Kasumi-1 (cell line): ENCODE measurements at regions not wholly inside any gene's neighbourhood (a gene's known extent, or its start where the extent isn't known, plus 50 kb on each side); places are given as distances from the start of the nearest gene placed in this dataset.

Experiments used
- DNase-seq, 2 experiments: peaks; one replicate each; lab custom pipeline; 2025; lab: John Stamatoyannopoulos, UW

GRCh38 chr11:107221748-107222285 lies 203.5 kb upstream of the GUCY1A2 start:
- no peak for DNase-seq

- no peak for DNase-seq
These were observed 200.1 kb upstream of the GUCY1A2 start for GRCh38 chr11:107218123-107219013.

GRCh38 chr11:107217444-107217843 lies 199.2 kb upstream of the GUCY1A2 start:
- no peak for DNase-seq

- DNase-seq = no peak
These were observed 196.7 kb upstream of the GUCY1A2 start for GRCh38 chr11:107215010-107215409.

GRCh38 chr11:107203656-107204055 lies 185.4 kb upstream of the GUCY1A2 start:
- DNase-seq = no peak

- no peak for DNase-seq
These were observed 184.0 kb upstream of the GUCY1A2 start for GRCh38 chr11:107202241-107202640.

GRCh38 chr11:107198490-107199007 lies 180.3 kb upstream of the GUCY1A2 start:
- no peak for DNase-seq

GRCh38 chr11:107197932-107198331 lies 179.7 kb upstream of the GUCY1A2 start:
- DNase-seq = no peak

GRCh38 chr11:107196732-107197131 lies 178.5 kb upstream of the GUCY1A2 start:
- no peak for DNase-seq

- no peak for DNase-seq
These were observed 166.7 kb upstream of the GUCY1A2 start for GRCh38 chr11:107184986-107185385.

GRCh38 chr11:107183953-107184352 lies 165.7 kb upstream of the GUCY1A2 start:
- DNase-seq = no peak

GRCh38 chr11:107182978-107183377 lies 164.7 kb upstream of the GUCY1A2 start:
- no peak for DNase-seq

- no peak for DNase-seq
These were observed 162.0 kb upstream of the GUCY1A2 start for GRCh38 chr11:107180236-107180635.

- DNase-seq = no peak
These were observed 161.6 kb upstream of the GUCY1A2 start for GRCh38 chr11:107179829-107180228.

GRCh38 chr11:107177106-107177477 lies 158.8 kb upstream of the GUCY1A2 start:
- DNase-seq = no peak

GRCh38 chr11:107176148-107177105 lies 158.2 kb upstream of the GUCY1A2 start:
- DNase-seq = no peak

GRCh38 chr11:107174856-107175255 lies 156.6 kb upstream of the GUCY1A2 start:
- DNase-seq = no peak

GRCh38 chr11:107172996-107173395 lies 154.7 kb upstream of the GUCY1A2 start:
- DNase-seq = no peak

GRCh38 chr11:107157809-107158187 lies 139.5 kb upstream of the GUCY1A2 start:
- DNase-seq = no peak

- no peak for DNase-seq
These were observed 139.0 kb upstream of the GUCY1A2 start for GRCh38 chr11:107157146-107157808.

- no peak for DNase-seq
These were observed 133.3 kb upstream of the GUCY1A2 start for GRCh38 chr11:107151579-107151978.

- no peak for DNase-seq
These were observed 132.9 kb upstream of the GUCY1A2 start for GRCh38 chr11:107151158-107151557.
